WTC11 (cell line): ENCODE measurements at regions not wholly inside any gene's neighbourhood (a gene's known extent, or its start where the extent isn't known, plus 50 kb on each side); places are given as distances from the start of the nearest gene placed in this dataset.
A peak's percentile ranks its signal among the peaks of the same experiment; 100 is the strongest.

ENCODE experiments used
- ATAC-seq: fragments of 200-7000 bp; cut with Tn5 transposase; 2 replicates; pipeline ENCODE4 v1.10.0; 2021; ENCODE audit warnings: mild to moderate bottlenecking, moderate library complexity
- CTCF ChIA-PET: fragments of 300-600 bp; sonication (Branson Sonifier 250); formaldehyde crosslinking; loops from one replicate; lab custom pipeline; 2021; ENCODE audit warnings: antibody characterized with exemption; lab: Charles Lee
- POLR2A ChIA-PET: fragments of 350-600 bp; sonication (Branson Sonifier 250); formaldehyde crosslinking; loops from one replicate; lab custom pipeline; 2021; ENCODE audit warnings: antibody characterized with exemption; lab: Charles Lee
- DNase-seq: peaks from one replicate; pipeline ENCODE4 v3.0.0; 2021; ENCODE audit warnings: low spot score
- H3K27ac Mint-ChIP-seq: 2 replicates; pipeline ENCODE4 v1.8.0; 2021; ENCODE audit warnings: mixed read lengths
- H3K27me3 Mint-ChIP-seq: 2 replicates; pipeline ENCODE4 v1.8.0; 2021; ENCODE audit warnings: low read depth, mild to moderate bottlenecking, moderate library complexity, mixed read lengths
- H3K36me3 Mint-ChIP-seq: 2 replicates; pipeline ENCODE4 v1.8.0; 2021; ENCODE audit warnings: mixed read lengths
- H3K4me1 Mint-ChIP-seq: 2 replicates; pipeline ENCODE4 v1.8.0; 2022; ENCODE audit warnings: mixed read lengths
- H3K4me3 Mint-ChIP-seq: 2 replicates; pipeline ENCODE4 v1.8.0; 2021; ENCODE audit warnings: mild to moderate bottlenecking, moderate library complexity, mixed read lengths
- H3K9me3 Mint-ChIP-seq: 2 replicates; pipeline ENCODE4 v1.8.0; 2021; ENCODE audit warnings: mixed read lengths
- CREB1 ChIP-seq: sonication (generic); formaldehyde crosslinking; IDR thresholded peaks from 2 replicates; pipeline ENCODE4 v1.8.0; 2023; ENCODE audit warnings: mild to moderate bottlenecking, missing genetic modification reagents
- ESRRA ChIP-seq: sonication (generic); formaldehyde crosslinking; IDR thresholded peaks from 2 replicates; pipeline ENCODE4 v1.8.1; 2022; ENCODE audit warnings: mild to moderate bottlenecking, missing genetic modification reagents, borderline replicate concordance
- FOXK1 ChIP-seq: sonication (generic); formaldehyde crosslinking; IDR thresholded peaks from 2 replicates; pipeline ENCODE4 v1.8.0; 2022; ENCODE audit warnings: mild to moderate bottlenecking, moderate library complexity, missing genetic modification reagents
- GTF2I ChIP-seq: fragments of 250-450 bp; sonication (Bioruptor Pico); conservative IDR thresholded peaks from 2 replicates; pipeline ENCODE4 v1.4.0; 2021; ENCODE audit warnings: mild to moderate bottlenecking
- KAT7 ChIP-seq: sonication (generic); formaldehyde crosslinking; IDR thresholded peaks from 2 replicates; pipeline ENCODE4 v1.8.1; 2023; ENCODE audit warnings: missing genetic modification reagents, mild to moderate bottlenecking, borderline replicate concordance
- OVOL2 ChIP-seq: fragments of 250-450 bp; sonication (Bioruptor Pico); IDR thresholded peaks from 2 replicates; pipeline ENCODE4 v1.9.0; 2021; ENCODE audit warnings: mild to moderate bottlenecking, borderline replicate concordance
- ZNF121 ChIP-seq: sonication (generic); formaldehyde crosslinking; IDR thresholded peaks from 2 replicates; pipeline ENCODE4 v1.8.0; 2023; ENCODE audit warnings: missing genetic modification reagents
- ZNF138 ChIP-seq: sonication (generic); formaldehyde crosslinking; conservative IDR thresholded peaks from 2 replicates; pipeline ENCODE4 v1.8.1; 2022; ENCODE audit warnings: mild to moderate bottlenecking, moderate library complexity, missing genetic modification reagents
- ZNF232 ChIP-seq: sonication (generic); formaldehyde crosslinking; IDR thresholded peaks from 2 replicates; pipeline ENCODE4 v1.8.0; 2022; ENCODE audit warnings: mild to moderate bottlenecking, missing genetic modification reagents
- ZNF263 ChIP-seq: sonication (generic); formaldehyde crosslinking; IDR thresholded peaks from 2 replicates; pipeline ENCODE4 v1.8.1; 2022; ENCODE audit warnings: low read depth, mild to moderate bottlenecking, moderate library complexity, missing genetic modification reagents
- TF ChIP-seq, protein P1 (sequence below): sonication (generic); formaldehyde crosslinking; IDR thresholded peaks from 2 replicates; pipeline ENCODE4 v1.8.0; 2022; ENCODE audit warnings: mild to moderate bottlenecking, missing genetic modification reagents
- TF ChIP-seq, protein P2 (sequence below): sonication (generic); formaldehyde crosslinking; IDR thresholded peaks from 2 replicates; pipeline ENCODE4 v1.8.1; 2022; ENCODE audit warnings: low read depth, missing genetic modification reagents, borderline replicate concordance
- TF ChIP-seq, protein P3 (sequence below): fragments of 250-450 bp; sonication (Bioruptor Pico); IDR thresholded peaks from 2 replicates; pipeline ENCODE4 v1.8.0; 2021; ENCODE audit warnings: mild to moderate bottlenecking
- TF ChIP-seq, protein P4 (sequence below): fragments of 200-600 bp; IDR thresholded peaks from 2 replicates; pipeline ENCODE4 v1.8.0; 2022; ENCODE audit warnings: antibody characterized with exemption
- TF ChIP-seq, protein P5 (sequence below): sonication (generic); formaldehyde crosslinking; IDR thresholded peaks from 2 replicates; pipeline ENCODE4 v1.8.1; 2022; ENCODE audit warnings: mild to moderate bottlenecking, moderate library complexity, missing genetic modification reagents
- TF ChIP-seq, protein P6 (sequence below): fragments of 250-450 bp; sonication (Bioruptor Pico); IDR thresholded peaks from 2 replicates; pipeline ENCODE4 v1.9.0; 2021; ENCODE audit warnings: mild to moderate bottlenecking
- TF ChIP-seq, protein P7 (sequence below): fragments of 250-450 bp; sonication (Bioruptor Pico); IDR thresholded peaks from 2 replicates; pipeline ENCODE4 v2.1.2; 2022; ENCODE audit warnings: mild to moderate bottlenecking, moderate library complexity

DNA sequence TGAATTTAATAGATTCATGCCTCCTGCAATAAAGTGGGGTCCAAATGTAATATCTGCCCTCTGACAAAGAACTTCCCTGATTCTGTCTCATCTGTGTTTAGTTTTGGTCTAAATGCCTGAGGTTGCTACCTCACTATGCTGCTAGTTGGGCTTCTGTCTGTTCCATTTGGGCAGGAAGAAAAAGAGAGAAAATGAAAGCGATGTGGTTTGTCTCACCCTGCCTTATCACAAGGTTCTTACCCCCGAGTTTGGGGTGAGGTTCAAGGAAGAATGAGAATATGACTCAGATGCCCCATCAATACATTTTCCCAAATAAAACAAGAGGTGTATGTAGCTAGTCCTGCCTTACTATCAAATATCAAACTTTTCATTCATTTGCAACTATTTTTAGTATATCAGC is 132.1 kb upstream of the MTAP start (continued):
- TF ChIP-seq, protein P1, sequence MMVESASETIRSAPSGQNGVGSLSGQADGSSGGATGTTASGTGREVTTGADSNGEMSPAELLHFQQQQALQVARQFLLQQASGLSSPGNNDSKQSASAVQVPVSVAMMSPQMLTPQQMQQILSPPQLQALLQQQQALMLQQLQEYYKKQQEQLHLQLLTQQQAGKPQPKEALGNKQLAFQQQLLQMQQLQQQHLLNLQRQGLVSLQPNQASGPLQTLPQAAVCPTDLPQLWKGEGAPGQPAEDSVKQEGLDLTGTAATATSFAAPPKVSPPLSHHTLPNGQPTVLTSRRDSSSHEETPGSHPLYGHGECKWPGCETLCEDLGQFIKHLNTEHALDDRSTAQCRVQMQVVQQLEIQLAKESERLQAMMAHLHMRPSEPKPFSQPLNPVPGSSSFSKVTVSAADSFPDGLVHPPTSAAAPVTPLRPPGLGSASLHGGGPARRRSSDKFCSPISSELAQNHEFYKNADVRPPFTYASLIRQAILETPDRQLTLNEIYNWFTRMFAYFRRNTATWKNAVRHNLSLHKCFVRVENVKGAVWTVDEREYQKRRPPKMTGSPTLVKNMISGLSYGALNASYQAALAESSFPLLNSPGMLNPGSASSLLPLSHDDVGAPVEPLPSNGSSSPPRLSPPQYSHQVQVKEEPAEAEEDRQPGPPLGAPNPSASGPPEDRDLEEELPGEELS (CRISPR knock-in tag): no peak
- TF ChIP-seq FOXK1 (CRISPR knock-in tag): no peak
- no peak for TF ChIP-seq ZNF138 (CRISPR knock-in tag)
- no peak for TF ChIP-seq CREB1 (CRISPR knock-in tag)
- TF ChIP-seq, protein P2, sequence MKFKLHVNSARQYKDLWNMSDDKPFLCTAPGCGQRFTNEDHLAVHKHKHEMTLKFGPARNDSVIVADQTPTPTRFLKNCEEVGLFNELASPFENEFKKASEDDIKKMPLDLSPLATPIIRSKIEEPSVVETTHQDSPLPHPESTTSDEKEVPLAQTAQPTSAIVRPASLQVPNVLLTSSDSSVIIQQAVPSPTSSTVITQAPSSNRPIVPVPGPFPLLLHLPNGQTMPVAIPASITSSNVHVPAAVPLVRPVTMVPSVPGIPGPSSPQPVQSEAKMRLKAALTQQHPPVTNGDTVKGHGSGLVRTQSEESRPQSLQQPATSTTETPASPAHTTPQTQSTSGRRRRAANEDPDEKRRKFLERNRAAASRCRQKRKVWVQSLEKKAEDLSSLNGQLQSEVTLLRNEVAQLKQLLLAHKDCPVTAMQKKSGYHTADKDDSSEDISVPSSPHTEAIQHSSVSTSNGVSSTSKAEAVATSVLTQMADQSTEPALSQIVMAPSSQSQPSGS (CRISPR knock-in tag): no peak
- TF ChIP-seq, protein P3, sequence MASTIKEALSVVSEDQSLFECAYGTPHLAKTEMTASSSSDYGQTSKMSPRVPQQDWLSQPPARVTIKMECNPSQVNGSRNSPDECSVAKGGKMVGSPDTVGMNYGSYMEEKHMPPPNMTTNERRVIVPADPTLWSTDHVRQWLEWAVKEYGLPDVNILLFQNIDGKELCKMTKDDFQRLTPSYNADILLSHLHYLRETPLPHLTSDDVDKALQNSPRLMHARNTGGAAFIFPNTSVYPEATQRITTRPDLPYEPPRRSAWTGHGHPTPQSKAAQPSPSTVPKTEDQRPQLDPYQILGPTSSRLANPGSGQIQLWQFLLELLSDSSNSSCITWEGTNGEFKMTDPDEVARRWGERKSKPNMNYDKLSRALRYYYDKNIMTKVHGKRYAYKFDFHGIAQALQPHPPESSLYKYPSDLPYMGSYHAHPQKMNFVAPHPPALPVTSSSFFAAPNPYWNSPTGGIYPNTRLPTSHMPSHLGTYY (CRISPR knock-in tag): no peak
- TF ChIP-seq ZNF232: no peak
- no peak for TF ChIP-seq ESRRA (CRISPR knock-in tag)
- TF ChIP-seq, protein P4, sequence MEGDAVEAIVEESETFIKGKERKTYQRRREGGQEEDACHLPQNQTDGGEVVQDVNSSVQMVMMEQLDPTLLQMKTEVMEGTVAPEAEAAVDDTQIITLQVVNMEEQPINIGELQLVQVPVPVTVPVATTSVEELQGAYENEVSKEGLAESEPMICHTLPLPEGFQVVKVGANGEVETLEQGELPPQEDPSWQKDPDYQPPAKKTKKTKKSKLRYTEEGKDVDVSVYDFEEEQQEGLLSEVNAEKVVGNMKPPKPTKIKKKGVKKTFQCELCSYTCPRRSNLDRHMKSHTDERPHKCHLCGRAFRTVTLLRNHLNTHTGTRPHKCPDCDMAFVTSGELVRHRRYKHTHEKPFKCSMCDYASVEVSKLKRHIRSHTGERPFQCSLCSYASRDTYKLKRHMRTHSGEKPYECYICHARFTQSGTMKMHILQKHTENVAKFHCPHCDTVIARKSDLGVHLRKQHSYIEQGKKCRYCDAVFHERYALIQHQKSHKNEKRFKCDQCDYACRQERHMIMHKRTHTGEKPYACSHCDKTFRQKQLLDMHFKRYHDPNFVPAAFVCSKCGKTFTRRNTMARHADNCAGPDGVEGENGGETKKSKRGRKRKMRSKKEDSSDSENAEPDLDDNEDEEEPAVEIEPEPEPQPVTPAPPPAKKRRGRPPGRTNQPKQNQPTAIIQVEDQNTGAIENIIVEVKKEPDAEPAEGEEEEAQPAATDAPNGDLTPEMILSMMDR: no peak
- TF ChIP-seq, protein P5, sequence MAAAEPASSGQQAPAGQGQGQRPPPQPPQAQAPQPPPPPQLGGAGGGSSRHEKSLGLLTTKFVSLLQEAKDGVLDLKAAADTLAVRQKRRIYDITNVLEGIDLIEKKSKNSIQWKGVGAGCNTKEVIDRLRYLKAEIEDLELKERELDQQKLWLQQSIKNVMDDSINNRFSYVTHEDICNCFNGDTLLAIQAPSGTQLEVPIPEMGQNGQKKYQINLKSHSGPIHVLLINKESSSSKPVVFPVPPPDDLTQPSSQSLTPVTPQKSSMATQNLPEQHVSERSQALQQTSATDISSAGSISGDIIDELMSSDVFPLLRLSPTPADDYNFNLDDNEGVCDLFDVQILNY (CRISPR knock-in tag): no peak
- TF ChIP-seq ZNF263: no peak
- TF ChIP-seq, protein P6, sequence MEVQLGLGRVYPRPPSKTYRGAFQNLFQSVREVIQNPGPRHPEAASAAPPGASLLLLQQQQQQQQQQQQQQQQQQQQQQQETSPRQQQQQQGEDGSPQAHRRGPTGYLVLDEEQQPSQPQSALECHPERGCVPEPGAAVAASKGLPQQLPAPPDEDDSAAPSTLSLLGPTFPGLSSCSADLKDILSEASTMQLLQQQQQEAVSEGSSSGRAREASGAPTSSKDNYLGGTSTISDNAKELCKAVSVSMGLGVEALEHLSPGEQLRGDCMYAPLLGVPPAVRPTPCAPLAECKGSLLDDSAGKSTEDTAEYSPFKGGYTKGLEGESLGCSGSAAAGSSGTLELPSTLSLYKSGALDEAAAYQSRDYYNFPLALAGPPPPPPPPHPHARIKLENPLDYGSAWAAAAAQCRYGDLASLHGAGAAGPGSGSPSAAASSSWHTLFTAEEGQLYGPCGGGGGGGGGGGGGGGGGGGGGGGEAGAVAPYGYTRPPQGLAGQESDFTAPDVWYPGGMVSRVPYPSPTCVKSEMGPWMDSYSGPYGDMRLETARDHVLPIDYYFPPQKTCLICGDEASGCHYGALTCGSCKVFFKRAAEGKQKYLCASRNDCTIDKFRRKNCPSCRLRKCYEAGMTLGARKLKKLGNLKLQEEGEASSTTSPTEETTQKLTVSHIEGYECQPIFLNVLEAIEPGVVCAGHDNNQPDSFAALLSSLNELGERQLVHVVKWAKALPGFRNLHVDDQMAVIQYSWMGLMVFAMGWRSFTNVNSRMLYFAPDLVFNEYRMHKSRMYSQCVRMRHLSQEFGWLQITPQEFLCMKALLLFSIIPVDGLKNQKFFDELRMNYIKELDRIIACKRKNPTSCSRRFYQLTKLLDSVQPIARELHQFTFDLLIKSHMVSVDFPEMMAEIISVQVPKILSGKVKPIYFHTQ (CRISPR knock-in tag): no peak
- TF ChIP-seq, protein P7, sequence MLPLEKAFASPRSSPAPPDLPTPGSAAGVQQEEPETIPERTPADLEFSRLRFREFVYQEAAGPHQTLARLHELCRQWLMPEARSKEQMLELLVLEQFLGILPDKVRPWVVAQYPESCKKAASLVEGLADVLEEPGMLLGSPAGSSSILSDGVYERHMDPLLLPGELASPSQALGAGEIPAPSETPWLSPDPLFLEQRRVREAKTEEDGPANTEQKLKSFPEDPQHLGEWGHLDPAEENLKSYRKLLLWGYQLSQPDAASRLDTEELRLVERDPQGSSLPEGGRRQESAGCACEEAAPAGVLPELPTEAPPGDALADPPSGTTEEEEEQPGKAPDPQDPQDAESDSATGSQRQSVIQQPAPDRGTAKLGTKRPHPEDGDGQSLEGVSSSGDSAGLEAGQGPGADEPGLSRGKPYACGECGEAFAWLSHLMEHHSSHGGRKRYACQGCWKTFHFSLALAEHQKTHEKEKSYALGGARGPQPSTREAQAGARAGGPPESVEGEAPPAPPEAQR (CRISPR knock-in tag): no peak

DNA sequence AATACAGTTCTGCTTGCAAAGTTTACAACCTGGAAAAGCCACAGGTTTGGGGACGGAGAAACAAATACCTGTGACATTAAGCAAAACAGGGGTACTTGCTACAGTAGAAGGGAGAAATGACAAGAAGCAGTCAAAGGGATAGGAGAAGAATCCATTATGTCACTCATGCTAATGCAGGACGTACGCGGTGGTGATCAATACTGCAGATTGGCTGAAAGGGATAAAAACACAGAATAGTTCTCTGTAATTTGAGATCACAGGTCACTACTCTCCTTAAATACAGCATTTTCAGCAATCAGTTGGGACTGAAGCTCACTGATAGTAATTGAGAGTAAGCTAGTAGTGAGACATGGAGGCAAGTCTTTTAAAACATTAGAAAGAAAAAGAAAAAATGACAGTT is 130.3 kb upstream of the MTAP start:
- H3K4me1 Mint-ChIP-seq: peaks cover 6% of the 10 kb centered on the region
- no peak overlapping the region for H3K27ac Mint-ChIP-seq
- DNase-seq: no peak
- TF ChIP-seq ZNF121 (no peak), OVOL2 (CRISPR knock-in tag) (no peak), KAT7 (CRISPR knock-in tag) (no peak), GTF2I (CRISPR knock-in tag) (no peak)
- TF ChIP-seq, protein P7 (CRISPR knock-in tag): no peak
- TF ChIP-seq, all 79 proteins: peak for 0
- ChIA-PET CTCF (interaction anchor here (1.1 kb wide), 1 partner anchor 276 kb away, joined by 3 read pairs; no protein-coding TSS in a partner anchor), POLR2A (no interaction called here)
- H3K9me3 Mint-ChIP-seq: no peaks in the 10 kb centered on the region
- no peaks in the 10 kb centered on the region for H3K36me3 Mint-ChIP-seq
- H3K4me3 Mint-ChIP-seq: no peak overlapping the region
- H3K27me3 Mint-ChIP-seq: no peaks in the 10 kb centered on the region
- ATAC-seq: peak; percentile 74
